H1 (cell line): ENCODE measurements at regions not wholly inside any gene's neighbourhood (a gene's known extent, or its start where the extent isn't known, plus 50 kb on each side); places are given as distances from the start of the nearest gene placed in this dataset.

Experiments
- CTCF ChIA-PET: fragments of 300-600 bp; sonication (Branson Sonifier 250); formaldehyde crosslinking; loops from one replicate; lab custom pipeline; 2021; ENCODE audit not compliant: partially characterized antibody; lab: Charles Lee
- POLR2A ChIA-PET: fragments of 300-600 bp; sonication (Branson Sonifier 250); formaldehyde crosslinking; loops from one replicate; lab custom pipeline; 2021; ENCODE audit warnings: inconsistent platforms; ENCODE audit not compliant: partially characterized antibody; lab: Charles Lee
- DNase-seq, 2 experiments: peaks; one replicate each; pipeline versions ENCODE4 v3.0.0 to v3.0.0-alpha.2; 2010 to 2022; ENCODE audit warnings: low spot score in 2 of 2, low read depth in 1 of 2, mixed read lengths in 1 of 2
- FAIRE-seq: peaks from 2 replicates; lab custom pipeline; 2011; peaks lifted over from hg19 to GRCh38; lab: Jason Lieb, UNC
- H2AFZ ChIP-seq: 2 replicates; pipeline ENCODE4 v1.8.1; 2012; ENCODE audit warnings: low read length, inconsistent platforms
- H2AK5ac ChIP-seq: 2 replicates; pipeline ENCODE4 v1.6.1; 2013; ENCODE audit warnings: low read depth, low read length
- H2BK120ac ChIP-seq: replicated peaks from 2 replicates; pipeline ENCODE3; 2013; ENCODE audit warnings: low read depth, low read length, inconsistent platforms
- H2BK12ac ChIP-seq: 2 replicates; pipeline ENCODE4 v1.6.1; 2013; ENCODE audit warnings: low read depth, low read length
- H2BK15ac ChIP-seq: 2 replicates; pipeline ENCODE4 v1.6.1; 2013; ENCODE audit warnings: low read length
- H2BK20ac ChIP-seq: 2 replicates; pipeline ENCODE4 v1.6.1; 2013; ENCODE audit warnings: low read length
- H2BK5ac ChIP-seq: 2 replicates; pipeline ENCODE4 v1.6.1; 2013; ENCODE audit warnings: low read depth, low read length
- H3K14ac ChIP-seq: 2 replicates; pipeline ENCODE4 v1.6.1; 2013; ENCODE audit warnings: inconsistent platforms; ENCODE audit not compliant: insufficient read length
- H3K18ac ChIP-seq: 2 replicates; pipeline ENCODE4 v1.6.1; 2013; ENCODE audit warnings: low read length; ENCODE audit errors: extremely low read depth
- H3K23ac ChIP-seq: 2 replicates; pipeline ENCODE4 v1.6.1; 2013; ENCODE audit warnings: inconsistent platforms; ENCODE audit not compliant: insufficient read length
- H3K23me2 ChIP-seq: 2 replicates; pipeline ENCODE4 v1.6.1; 2013; ENCODE audit warnings: low read depth, low read length
- H3K27ac ChIP-seq: 2 replicates; pipeline ENCODE4 v1.6.1; 2011; ENCODE audit warnings: low read depth, low read length, inconsistent platforms
- H3K27me3 ChIP-seq, 4 experiments: replicated peaks in 1 of 4; 1 replicate in 1 of 4; 2 replicates in 3 of 4; pipeline versions ENCODE4 v1.6.1 to v1.8.1; 2011 to 2013; ENCODE audit warnings: low read length in 3 of 4, mild to moderate bottlenecking in 3 of 4, inconsistent platforms in 2 of 4, mixed read lengths in 2 of 4, moderate library complexity in 1 of 4; ENCODE audit not compliant: control insufficient read depth in 3 of 4, insufficient read depth in 3 of 4; ENCODE audit errors: extremely low read depth in 1 of 4
- H3K36me3 ChIP-seq, 4 experiments: 2 replicates each; pipeline versions ENCODE4 v1.6.1 to v1.8.1; 2011 to 2013; ENCODE audit warnings: mild to moderate bottlenecking in 4 of 4, low read length in 3 of 4, moderate library complexity in 2 of 4, control low read depth in 1 of 4, inconsistent platforms in 1 of 4; ENCODE audit not compliant: insufficient read depth in 4 of 4, control insufficient read depth in 2 of 4
- H3K4ac ChIP-seq: replicated peaks from 2 replicates; pipeline ENCODE3; 2013; ENCODE audit warnings: low read length, low read depth, mixed read lengths, inconsistent platforms; ENCODE audit not compliant: insufficient read length
- H3K4me1 ChIP-seq, 4 experiments: replicated peaks in 1 of 4; 1 replicate in 1 of 4; 2 replicates in 3 of 4; pipeline versions ENCODE4 v1.6.1 to v1.8.1; 2011 to 2013; ENCODE audit warnings: low read length in 3 of 4, inconsistent platforms in 2 of 4, mixed read lengths in 1 of 4; ENCODE audit not compliant: insufficient read depth in 4 of 4, control insufficient read depth in 3 of 4
- H3K4me2 ChIP-seq, 2 experiments: 2 replicates each; pipeline versions ENCODE4 v1.6.1 to v1.8.1; 2011 to 2013; ENCODE audit warnings: low read depth in 2 of 2, low read length in 2 of 2, control low read depth in 1 of 2, inconsistent platforms in 1 of 2, mild to moderate bottlenecking in 1 of 2; ENCODE audit not compliant: insufficient read depth in 1 of 2
- H3K4me3 ChIP-seq, 4 experiments: fragments of 200-600, 300-600 bp in 1 of 4; sonication (generic), shearing (Covaris generic), sonication (Bioruptor Twin) in 1 of 4; 2 replicates each; pipeline versions ENCODE4 v1.5.1 to v1.8.1; 2011 to 2016; ENCODE audit warnings: low read length in 4 of 4, low read depth in 3 of 4, control low read depth in 2 of 4, inconsistent platforms in 2 of 4, mild to moderate bottlenecking in 2 of 4, mixed read lengths in 1 of 4, moderate library complexity in 1 of 4; ENCODE audit not compliant: insufficient read depth in 2 of 4; ENCODE audit errors: extremely low read depth in 1 of 4
- H3K56ac ChIP-seq: replicated peaks from 2 replicates; pipeline ENCODE3; 2013; ENCODE audit warnings: low read depth, mild to moderate bottlenecking, mixed read lengths, low read length, inconsistent platforms; ENCODE audit not compliant: insufficient read length
- H3K79me1 ChIP-seq: 2 replicates; pipeline ENCODE4 v1.6.1; 2013; ENCODE audit warnings: low read depth, low read length, control low read depth
- H3K79me2 ChIP-seq, 2 experiments: 2 replicates each; pipeline versions ENCODE4 v1.6.1 to v1.8.1; 2012 to 2013; ENCODE audit warnings: low read length in 2 of 2, mild to moderate bottlenecking in 2 of 2, inconsistent platforms in 1 of 2; ENCODE audit not compliant: insufficient read depth in 2 of 2, control insufficient read depth in 1 of 2
- H3K9ac ChIP-seq, 4 experiments: replicated peaks in 1 of 4; 1 replicate in 1 of 4; 2 replicates in 3 of 4; pipeline versions ENCODE4 v1.6.1 to v1.8.1; 2011 to 2013; ENCODE audit warnings: low read depth in 3 of 4, low read length in 3 of 4, control low read depth in 2 of 4, mild to moderate bottlenecking in 2 of 4, moderate library complexity in 2 of 4, inconsistent platforms in 1 of 4; ENCODE audit errors: extremely low read depth in 1 of 4
- H3K9me3 ChIP-seq, 2 experiments: 2 replicates each; pipeline versions ENCODE4 v1.6.1 to v1.8.1; 2012 to 2013; ENCODE audit warnings: mild to moderate bottlenecking in 2 of 2, moderate library complexity in 2 of 2, control low read depth in 1 of 2, inconsistent platforms in 1 of 2, low read depth in 1 of 2, low read length in 1 of 2, mixed read lengths in 1 of 2; ENCODE audit not compliant: insufficient read depth in 2 of 2
- H4K20me1 ChIP-seq, 2 experiments: replicated peaks in 1 of 2; 2 replicates each; pipeline versions ENCODE3 to v1.8.1; 2011 to 2013; ENCODE audit warnings: inconsistent platforms in 2 of 2, low read length in 2 of 2, mild to moderate bottlenecking in 1 of 2; ENCODE audit not compliant: insufficient read depth in 2 of 2, control insufficient read depth in 1 of 2
- H4K5ac ChIP-seq: 2 replicates; pipeline ENCODE4 v1.6.1; 2013; ENCODE audit warnings: low read length, low read depth, mixed read lengths, inconsistent platforms; ENCODE audit not compliant: insufficient read length
- H4K8ac ChIP-seq: 2 replicates; pipeline ENCODE4 v1.8.0; 2013; ENCODE audit warnings: mild to moderate bottlenecking, moderate library complexity, low read length, inconsistent platforms; ENCODE audit not compliant: insufficient read depth; ENCODE audit errors: extremely low read depth
- H4K91ac ChIP-seq: replicated peaks from 2 replicates; pipeline ENCODE3; 2013; ENCODE audit warnings: low read length, mixed read lengths, inconsistent platforms; ENCODE audit not compliant: insufficient read length
- ATF2 ChIP-seq: IDR thresholded peaks from 2 replicates; pipeline ENCODE4 v1.6.1; 2012; ENCODE audit warnings: low read length, inconsistent platforms
- ATF3 ChIP-seq: IDR thresholded peaks from 2 replicates; pipeline ENCODE4 v1.6.1; 2011; ENCODE audit warnings: low read depth, mild to moderate bottlenecking, low read length; ENCODE audit not compliant: insufficient read depth
- CHD2 ChIP-seq: IDR thresholded peaks from 2 replicates; pipeline ENCODE4 v1.6.1; 2012; ENCODE audit warnings: low read length, improper control_type of control experiment
- CREB1 ChIP-seq: IDR thresholded peaks from 2 replicates; pipeline ENCODE4 v1.6.1; 2012; ENCODE audit warnings: inconsistent platforms
- JUND ChIP-seq: IDR thresholded peaks from 2 replicates; pipeline ENCODE4 v1.6.1; 2011; ENCODE audit warnings: mild to moderate bottlenecking, improper control_type of control experiment, low read length
- RXRA ChIP-seq: IDR thresholded peaks from 2 replicates; pipeline ENCODE4 v1.6.1; 2011; ENCODE audit warnings: low read depth, mild to moderate bottlenecking, low read length, moderate library complexity; ENCODE audit not compliant: insufficient read depth
- SIN3A ChIP-seq, 2 experiments: IDR thresholded peaks in 1 of 2; conservative IDR thresholded peaks in 1 of 2; 2 replicates each; pipeline ENCODE4 v1.6.1; 2011 to 2012; ENCODE audit warnings: low read length in 2 of 2, improper control_type of control experiment in 1 of 2, low read depth in 1 of 2, mild to moderate bottlenecking in 1 of 2
- SP1 ChIP-seq: IDR thresholded peaks from 2 replicates; pipeline ENCODE4 v1.6.1; 2011; ENCODE audit warnings: low read depth, low read length
- TAF1 ChIP-seq: IDR thresholded peaks from 2 replicates; pipeline ENCODE4 v1.6.1; 2011; ENCODE audit warnings: mild to moderate bottlenecking, low read depth, low read length
- ZNF274 ChIP-seq: IDR thresholded peaks from 2 replicates; pipeline ENCODE4 v1.7.0; 2012; ENCODE audit warnings: low read length, borderline replicate concordance; ENCODE audit errors: extremely low read depth
- WGBS, 2 experiments: shearing (Covaris generic) in 1 of 2; methylation state at CpG; one replicate each; pipeline versions ENCODE4 v1.1.6 to v1.1.7; 2013 to 2015; ENCODE audit warnings: low lambda C conversion rate in 2 of 2, mixed read lengths in 2 of 2, inconsistent platforms in 1 of 2, low coverage in 1 of 2, missing lambda C conversion rate in 1 of 2; ENCODE audit not compliant: insufficient replicate concordance in 2 of 2, insufficient coverage in 1 of 2, insufficient read length in 1 of 2; ENCODE audit errors: extremely low coverage in 1 of 2, missing lambda C conversion rate in 1 of 2; 5-methylcytosine and 5-hydroxymethylcytosine counted together

- Histone ChIP-seq H2BK5ac (no peak overlapping the region), H3K36me3 (no peaks in the 10 kb centered on the region), H2BK12ac (no peak overlapping the region), H4K91ac (no peak overlapping the region), H4K20me1 (no peaks in the 10 kb centered on the region), H2BK120ac (no peak overlapping the region), H3K9me3 (no peaks in the 10 kb centered on the region), H2AFZ (no peak overlapping the region), H3K4me2 (no peak overlapping the region), H2BK20ac (no peak overlapping the region), H4K8ac (no peak overlapping the region), H3K23ac (no peak overlapping the region), H2AK5ac (no peak overlapping the region), H3K9ac (no peak overlapping the region), H3K27ac (no peak overlapping the region), H3K23me2 (no peaks in the 10 kb centered on the region), H2BK15ac (no peak overlapping the region), H3K14ac (no peak overlapping the region), H3K4ac (no peak overlapping the region), H3K27me3 (no peaks in the 10 kb centered on the region), H3K4me3 (no peak overlapping the region), H3K56ac (no peak overlapping the region), H3K79me2 (no peaks in the 10 kb centered on the region), H4K5ac (no peak overlapping the region), H3K4me1 (no peaks in the 10 kb centered on the region), H3K18ac (no peak overlapping the region), H3K79me1 (no peaks in the 10 kb centered on the region)
- no peak for DNase-seq
- POLR2A ChIA-PET = no interaction called here
- 87% methylated on average over 11 of the region's 11 CpGs; no CpG with 5 or more reads in 1 of the 2 experiments for WGBS, 2 experiments
- CTCF ChIA-PET = interaction anchor here (0.7 kb wide), 1 partner anchor 146 kb away, joined by 3 read pairs; no protein-coding TSS in a partner anchor
- TF ChIP-seq ATF2 = no peak
- TF ChIP-seq CREB1 = no peak
- TF ChIP-seq JUND = no peak
- no peak for TF ChIP-seq SIN3A (conservative IDR thresholded peaks at IDR 0.05 in 1 of 2, IDR thresholded peaks at IDR 0.05 in 1 of 2; ENCODE audit: low read depth in 1 of 2, low read length in 2 of 2)
- TF ChIP-seq ZNF274 = no peak
- TF ChIP-seq ATF3 = no peak
- no peak for TF ChIP-seq RXRA
- no peak for TF ChIP-seq CHD2
- no peak for TF ChIP-seq TAF1
- TF ChIP-seq SP1 = no peak
- no peak for FAIRE-seq
Measured at GRCh38 chr4:156237231-156237630, 283.6 kb upstream of the CTSO start.
